Limb (tissue), 2 donors: ENCODE measurements at regions not wholly inside any gene's neighbourhood (a gene's known extent, or its start where the extent isn't known, plus 50 kb on each side); places are given as distances from the start of the nearest gene placed in this dataset.

Experiments used
- DNase-seq, 2 donors: peaks; one replicate each; pipeline ENCODE4 v3.0.0-alpha.2; 2016; ENCODE audit errors: extremely low spot score in 2 of 2

DNA sequence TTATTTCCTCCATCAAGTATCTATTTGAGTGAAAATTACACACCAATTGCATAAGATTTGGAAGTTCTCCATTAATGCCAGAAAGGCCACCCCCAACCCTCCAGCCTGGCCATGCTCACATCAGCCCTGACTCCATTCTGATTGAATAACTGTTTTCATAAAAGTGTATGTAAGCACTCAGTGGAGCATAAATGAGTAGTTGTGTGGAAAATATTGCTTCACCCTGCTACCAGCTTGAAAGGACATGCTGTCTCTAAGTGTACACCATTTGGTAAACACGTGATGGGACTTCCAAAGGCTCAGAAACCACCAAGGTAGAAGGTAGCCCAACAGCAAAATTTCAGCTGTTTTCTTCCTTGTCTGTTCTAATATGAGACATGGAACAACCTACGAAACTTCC lies 393.8 kb downstream of the ZNF385D start:
- DNase-seq: no peak

DNA sequence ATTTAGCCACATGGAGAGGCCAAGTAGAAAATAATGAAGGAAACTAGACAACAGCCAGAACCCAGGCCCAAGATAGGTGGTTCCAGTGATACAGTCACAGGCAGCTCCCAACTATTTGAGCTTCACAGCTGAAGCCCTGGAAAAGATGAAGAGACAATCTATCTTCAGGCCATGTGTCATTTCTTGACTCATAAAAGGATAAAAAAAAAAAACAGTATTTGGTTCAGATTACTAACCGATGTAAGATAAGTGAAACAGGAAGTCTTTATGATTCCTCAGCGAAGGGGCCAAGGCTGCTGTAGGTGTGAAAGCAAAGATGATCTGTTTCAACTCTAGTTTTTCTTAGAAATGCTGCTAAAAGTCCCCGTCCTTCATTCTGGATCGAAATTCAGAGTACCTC lies 394.6 kb downstream of the ZNF385D start:
- DNase-seq: no peak

DNA sequence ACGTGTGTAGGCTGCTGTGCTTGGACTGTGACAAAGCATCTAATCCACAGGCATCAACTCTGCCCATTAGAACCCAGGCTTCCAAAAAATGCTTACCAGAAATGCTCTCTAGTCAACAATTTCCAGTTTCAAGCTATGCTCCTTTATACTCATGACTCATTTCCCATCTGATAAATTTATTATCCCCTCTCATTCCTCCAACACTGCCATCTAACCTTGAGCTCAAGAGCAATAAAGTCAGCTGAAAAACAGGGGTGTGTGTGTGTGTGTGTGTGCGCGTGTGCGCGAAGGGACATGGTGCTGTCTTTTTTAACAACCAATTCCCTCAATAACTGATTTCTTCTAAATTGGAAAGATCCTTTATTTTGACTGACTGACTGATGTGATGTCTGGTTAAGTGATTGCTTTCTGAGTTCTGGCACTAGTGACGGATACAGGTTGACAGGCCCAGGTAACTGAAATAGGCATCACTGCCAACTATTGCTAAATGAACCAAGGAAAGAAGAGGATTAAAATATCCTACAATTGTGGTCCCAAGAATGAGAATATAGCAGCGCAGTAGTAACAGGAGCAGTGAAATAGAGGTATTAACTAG lies 405.5 kb downstream of the ZNF385D start:
- DNase-seq: no peak

DNA sequence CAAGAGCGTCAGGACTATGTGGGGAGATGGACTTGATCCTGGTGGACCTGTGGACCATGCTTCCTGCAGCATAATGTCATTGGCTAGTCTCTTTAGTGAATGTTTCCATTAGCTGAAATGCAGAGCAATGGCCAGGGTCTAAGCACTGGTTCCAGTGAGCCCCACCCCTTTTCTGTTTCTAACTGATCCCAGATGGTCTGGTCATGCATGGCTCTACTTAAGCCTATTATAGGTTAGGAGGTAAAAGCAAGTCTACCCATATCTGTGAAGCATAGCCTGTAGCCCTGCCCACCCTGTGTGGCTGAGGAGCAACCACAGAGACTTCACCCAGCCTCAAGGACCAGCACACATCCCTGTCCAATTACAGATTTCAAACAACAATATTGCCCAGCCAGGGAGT lies 419.2 kb downstream of the ZNF385D start:
- DNase-seq: no peak

DNA sequence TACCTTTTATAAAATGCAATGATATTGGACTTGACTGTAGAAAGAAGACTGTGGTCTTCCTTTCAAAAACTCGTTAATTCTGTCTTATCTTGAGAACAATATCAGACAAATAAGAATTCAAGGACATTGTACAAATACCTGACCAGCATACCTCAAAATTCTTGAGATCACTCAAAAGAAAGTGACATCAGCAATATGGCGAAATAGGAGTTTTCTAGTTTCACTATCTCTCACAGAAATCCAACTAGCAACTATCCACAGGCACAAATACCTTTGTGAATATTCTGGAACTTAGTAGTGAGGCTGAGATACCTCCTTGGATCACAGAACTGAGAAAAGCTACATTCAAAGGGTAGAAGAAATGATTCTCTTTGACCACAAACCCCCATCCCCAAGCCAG lies 419.7 kb downstream of the ZNF385D start:
- DNase-seq: no peak

DNA sequence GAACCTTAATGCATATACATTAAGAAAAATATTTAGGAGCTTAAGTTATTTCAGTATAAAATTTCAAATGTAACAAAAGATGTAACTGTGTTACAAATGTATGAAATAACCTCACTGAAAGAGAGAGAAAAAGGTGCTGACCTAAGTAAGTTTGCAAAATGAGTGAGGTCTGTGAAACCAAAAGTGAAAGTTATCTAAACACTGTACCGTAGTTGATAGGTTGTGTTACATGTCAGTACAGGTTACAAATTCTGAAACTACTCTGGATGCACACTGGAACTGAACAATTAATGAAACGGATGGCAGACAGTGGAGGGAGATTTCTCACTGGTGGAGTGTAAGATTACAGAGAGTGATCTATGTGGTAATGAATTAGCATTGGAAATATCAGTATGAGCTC lies 420.7 kb downstream of the ZNF385D start:
- no peak for DNase-seq

DNA sequence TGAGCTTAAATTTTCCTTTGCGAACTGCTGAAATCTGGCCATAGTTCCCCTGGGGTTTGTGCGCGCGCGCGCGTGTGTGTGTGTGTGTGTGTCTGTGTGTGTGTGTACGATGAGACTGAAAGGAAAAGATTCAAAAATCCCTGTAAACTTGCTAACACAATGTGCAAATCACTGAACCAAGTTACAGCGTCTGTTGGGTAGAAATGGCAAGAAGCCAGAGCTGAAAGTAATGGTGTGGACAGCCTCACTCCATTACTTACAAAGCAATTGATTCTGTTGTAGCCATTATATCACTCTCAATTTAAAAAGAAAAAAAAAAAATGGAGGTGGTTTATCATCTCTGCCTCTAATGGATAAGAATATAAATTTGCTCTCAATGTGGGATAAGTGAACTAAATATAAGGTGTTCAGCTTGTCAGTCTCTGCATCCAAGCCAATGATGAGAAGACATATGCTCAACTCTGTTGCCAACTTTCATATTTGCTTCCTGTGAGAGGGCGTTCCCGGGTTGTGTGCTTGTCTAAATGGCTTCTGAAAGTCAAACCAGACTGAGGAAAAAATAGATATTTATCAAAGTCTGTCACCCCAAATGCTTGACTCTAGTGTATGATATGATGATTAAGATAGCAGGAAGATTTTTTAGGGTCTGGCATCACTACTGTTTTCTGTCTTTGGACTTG lies 422.2 kb downstream of the ZNF385D start:
- DNase-seq: peak in 1 of 2 donors; percentile 63

DNA sequence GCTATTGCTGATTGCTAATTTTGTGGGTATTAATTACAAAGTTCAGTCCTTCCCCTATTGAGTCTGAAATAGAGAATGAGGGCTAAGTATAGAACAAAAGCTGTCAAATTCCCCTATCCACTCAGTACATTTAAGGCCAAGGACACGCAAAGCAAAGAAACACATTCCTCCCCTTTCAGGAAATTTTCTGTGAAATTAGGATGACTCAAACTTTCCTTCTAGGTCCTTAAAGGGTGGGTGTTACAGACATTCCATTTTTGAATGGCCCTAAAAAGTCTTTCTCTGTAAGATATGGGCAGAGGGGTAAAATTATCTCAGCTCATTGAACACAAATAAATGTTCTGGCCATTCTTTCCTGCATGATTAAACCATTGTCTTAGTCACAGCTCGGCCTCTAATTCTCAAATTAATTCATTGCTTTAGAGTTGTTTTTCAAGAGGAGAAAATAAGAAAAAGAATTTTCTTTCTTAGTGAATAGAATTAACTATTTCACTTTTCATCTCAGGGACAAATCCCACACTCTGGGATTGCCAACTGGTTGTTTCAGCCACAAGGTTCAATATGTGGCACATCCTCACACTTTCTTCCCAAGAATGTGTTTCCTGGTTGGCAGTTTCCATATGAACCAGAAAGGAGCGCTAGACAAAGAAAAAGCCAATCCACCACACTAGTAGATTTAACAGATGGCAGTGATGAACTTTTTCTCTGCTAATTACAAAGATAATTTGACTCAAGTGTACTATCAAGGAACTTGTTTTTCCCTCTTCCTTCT lies 424.1 kb downstream of the ZNF385D start:
- DNase-seq: no peak

DNA sequence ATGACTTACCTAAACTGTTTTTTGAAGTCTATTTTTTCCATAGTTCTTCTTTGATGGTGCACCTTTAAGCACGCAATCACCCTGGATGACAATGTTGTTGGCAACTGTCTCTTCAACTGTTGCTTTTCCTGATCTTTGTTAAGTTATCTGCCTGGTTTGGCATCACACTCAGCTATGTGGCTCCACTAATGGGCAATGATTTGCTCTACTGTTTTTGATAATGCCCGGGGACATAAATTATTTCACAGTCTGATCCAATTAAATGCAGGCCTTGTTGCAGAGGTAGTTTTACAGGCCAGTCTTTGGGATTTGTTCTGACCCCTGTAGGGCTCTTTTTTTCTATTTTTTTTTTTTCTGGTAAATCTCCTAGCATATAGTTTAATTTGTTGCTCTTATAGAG lies 436.3 kb downstream of the ZNF385D start:
- no peak for DNase-seq

DNA sequence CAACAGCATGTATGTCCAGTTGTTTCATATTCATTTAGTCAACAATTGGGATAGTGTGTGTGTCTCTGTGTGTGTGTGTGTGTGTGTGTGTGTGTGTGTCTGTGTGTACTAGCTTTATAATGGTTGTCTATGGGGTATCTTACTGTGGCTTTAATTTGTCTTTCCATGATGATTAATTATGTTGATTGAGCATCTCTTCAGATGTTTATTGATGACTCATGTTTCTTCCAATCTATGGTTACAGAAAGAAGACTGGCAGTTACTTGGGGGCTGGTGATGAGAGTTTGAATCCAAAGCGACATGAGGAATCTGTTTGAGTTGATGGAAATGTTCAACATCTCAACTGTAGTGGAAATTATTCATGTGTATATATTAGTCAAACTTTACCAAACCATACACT lies 440.1 kb downstream of the ZNF385D start:
- DNase-seq: no peak

DNA sequence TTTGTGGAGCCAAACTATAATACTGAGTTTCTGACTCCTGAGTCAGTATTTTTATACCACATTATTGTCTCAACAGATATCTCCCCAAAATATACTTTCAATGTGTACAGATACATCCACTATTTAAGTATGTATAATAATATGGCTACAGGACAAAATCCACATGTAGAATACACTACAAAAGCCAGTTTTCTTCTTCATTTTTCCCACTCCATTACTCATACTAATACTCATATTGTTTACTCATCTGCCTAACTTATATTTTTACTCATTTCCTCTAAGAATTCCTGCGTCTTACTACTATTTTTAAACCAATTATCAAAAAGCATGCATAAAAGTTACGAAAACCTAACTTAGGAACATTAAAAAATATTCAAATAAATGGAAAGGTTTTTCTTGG lies 440.8 kb downstream of the ZNF385D start:
- no peak for DNase-seq

DNA sequence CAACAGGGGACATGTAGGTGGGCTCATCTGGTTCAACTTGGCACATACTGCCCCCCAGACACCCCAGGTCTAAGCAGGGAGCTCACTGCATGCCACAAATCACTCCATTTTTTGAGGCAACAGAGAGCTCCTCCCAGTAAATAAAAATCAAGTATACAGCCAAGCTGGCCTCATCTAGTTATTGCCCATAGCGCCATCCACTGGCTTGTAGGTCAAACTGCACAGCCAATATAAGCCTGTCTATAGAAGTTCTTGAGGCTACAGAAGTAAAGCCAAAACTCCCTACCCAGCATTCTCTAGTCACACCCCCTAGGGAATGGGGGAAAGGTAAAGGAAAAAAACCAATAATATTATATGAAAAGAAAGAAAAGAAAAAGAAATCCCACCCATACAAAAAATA lies 453.7 kb downstream of the ZNF385D start:
- DNase-seq: no peak

DNA sequence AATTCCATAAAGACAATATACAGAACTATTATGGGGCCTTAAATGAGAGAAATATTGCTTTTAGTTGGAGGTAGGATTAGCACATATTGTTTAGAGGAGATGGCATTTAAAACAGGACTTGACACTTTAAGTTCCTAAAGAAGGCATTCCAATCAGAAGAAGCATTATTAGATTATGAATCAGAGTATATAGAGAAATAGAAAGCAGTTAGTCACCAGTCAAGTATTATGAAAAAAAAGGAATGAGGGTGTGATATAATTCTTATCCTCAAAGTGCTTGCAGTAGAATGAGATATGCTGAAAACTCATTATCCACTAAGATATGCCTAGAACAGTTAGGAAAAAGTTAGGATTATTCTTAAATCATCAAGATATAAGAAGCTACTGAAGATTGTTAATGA lies 456.2 kb downstream of the ZNF385D start:
- no peak for DNase-seq

DNA sequence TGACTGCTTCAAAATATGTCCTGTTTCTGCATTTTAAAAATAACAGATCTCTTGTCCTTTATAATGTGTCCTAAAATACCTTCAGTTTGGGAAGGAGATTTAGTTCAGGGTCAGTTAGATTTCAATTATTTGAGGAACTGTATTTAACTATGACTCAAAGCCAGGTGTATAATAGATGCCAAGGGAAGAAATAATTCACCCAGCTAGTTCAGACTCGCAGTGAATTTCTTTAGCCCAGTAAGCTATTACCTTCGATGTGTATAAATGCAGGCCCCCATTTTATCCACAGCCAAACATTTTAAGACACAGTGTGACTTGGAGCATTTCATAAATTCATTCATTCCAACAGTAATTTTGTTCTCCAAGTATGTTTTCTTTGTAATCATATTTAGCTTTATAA lies 458.0 kb downstream of the ZNF385D start:
- no peak for DNase-seq

DNA sequence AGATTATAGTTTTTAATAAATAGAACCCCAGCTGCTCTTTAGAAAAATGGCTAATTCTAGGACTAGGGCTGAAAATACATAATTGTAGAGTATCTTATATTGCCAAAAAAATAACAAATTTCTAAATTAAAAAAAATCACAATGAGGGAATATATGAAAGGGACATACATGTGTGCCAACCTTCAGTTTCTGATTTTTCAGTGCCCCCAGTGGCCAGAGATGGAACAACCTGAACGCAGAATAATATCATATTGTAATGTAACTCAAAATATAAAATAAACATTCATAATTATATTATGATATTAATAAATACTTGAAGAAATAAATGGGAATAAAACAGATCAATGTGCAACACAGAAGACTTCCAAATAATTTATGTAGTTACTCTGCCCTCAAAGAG lies 460.5 kb downstream of the ZNF385D start:
- no peak for DNase-seq

DNA sequence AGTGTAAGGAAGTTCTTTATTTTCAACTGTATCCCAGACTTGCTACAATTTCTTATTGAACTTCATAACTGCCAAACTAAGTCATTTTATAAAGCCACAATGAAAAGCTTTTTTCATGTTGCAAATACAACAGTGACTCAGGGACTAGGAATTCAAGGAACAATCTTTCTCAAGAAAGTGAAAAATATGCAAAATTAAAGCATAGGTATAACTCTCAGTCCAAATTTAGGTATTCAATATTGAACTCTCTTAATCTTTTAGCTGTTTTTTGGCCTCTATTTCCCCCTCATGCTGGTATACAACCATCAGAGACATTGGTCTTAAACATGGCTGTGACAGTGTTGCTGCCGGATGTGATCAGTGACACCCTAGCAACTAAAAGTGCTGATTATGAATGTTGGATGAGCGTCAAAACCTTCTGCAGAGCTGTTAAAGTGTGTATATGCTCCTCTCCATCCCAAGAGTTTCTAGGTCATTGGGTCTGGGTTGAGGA lies 476.9 kb downstream of the ZNF385D start:
- peak in 1 of 2 donors; percentile 28 for DNase-seq

DNA sequence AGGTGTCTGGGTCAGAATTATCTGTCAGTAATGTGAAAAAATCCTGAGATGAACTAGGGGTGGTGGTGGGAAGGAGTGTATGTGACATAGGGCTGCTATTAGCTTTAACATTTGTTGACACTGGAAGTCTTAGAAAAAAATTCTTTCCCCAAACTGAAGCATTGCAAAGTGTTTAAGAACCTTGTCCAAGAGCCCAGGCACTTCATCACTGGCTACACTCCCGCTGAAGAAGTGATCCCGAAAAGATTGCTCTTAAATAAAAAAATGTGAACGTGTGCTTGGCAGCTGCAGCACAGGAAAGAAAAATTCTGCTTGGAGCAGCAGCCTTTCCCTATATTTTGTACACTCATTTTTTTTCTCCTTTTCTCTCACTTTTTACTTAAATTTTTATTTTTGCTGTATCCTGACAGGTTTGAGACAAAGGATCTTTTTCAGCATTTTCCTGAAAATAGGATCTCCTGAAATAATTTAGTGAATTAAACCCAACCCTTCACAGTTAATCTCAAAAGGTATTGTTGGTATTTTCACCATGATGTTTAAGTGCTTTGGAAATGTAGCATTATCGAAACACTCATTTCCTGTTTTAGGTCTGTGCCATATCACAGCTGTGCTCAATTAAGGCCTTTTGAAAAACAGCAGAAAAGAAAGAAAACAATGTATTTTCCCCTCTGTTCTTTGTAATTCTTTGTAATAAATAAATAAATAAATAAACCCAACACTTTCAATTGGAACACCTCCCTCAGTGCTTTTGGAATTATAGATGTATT lies 477.6 kb downstream of the ZNF385D start:
- DNase-seq: peak; percentile 41 to 79

DNA sequence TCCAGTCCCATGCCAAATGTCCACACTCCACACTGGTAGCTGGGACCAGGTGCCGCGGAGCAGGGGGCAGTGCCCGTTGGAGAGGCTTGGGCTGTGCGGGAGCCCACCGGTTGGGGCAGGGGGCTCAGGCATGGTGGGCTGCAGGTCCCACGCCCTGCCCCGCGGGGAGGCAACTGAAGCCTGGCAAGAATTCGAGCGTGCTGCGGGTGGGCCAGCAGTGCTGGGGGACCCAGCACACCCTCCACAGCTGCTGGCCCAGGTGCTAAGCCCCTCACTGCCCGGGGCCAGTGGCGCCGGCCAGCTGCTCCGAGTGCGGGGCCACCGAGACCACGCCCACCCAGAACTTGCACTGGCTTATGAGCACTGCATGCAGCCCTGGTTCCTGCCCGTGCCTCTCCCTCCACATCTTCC lies 479.4 kb downstream of the ZNF385D start:
- DNase-seq: no peak

DNA sequence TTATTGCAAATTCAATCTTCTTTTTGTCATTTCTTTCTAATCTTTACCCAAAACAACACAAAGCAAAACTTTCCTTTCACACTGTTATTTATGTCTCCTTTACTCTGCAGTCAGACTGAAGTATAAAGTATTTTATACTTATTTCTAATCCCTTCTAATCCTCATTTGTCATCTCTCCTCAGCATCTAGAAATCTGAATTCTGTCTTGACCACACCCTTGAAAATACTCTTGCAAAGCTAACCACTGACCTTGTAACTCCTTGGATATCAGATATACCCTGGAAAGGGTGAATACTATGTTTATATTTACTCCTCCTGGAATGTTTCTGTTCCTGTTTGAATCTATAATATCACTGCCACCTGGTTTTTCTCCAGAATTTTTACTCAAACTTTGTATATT lies 481.1 kb downstream of the ZNF385D start:
- DNase-seq: no peak

DNA sequence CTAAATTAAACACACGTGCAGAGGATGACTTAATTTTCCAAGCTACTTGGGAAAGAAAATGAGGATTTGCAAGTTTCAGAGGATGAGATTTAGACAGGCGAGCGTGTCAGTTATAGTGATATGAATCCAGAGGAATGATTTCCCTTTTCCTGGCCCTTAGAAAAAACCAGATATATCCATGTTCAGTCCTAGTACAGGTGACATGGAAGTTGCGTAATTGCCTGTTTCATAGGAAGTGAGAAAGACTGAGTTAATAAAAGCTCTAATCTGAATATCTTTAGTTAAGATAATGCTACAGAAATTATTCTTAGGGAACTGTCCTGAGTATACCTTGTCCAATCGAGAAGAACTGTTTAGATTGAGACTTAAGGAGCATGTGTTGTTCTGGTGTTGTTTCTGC lies 490.5 kb downstream of the ZNF385D start:
- DNase-seq: no peak

DNA sequence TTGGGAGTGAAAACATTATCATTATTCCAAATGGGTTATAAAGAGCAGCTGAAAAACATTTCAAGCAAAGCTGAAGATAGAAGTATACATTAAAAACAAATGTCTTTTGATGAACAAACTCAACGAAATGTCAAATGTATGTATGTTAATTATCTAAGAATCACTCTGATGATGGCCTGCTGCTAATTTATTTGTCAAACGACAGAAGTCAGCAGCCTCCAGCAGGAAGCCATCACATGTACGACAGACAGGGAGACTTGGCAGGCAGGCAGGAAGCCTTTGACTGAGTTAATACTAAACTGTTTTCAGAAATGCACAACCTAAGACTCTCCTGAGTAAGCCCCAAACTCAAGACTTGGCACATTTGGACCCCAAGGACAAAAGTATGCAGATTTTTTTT lies 491.1 kb downstream of the ZNF385D start:
- DNase-seq: no peak

DNA sequence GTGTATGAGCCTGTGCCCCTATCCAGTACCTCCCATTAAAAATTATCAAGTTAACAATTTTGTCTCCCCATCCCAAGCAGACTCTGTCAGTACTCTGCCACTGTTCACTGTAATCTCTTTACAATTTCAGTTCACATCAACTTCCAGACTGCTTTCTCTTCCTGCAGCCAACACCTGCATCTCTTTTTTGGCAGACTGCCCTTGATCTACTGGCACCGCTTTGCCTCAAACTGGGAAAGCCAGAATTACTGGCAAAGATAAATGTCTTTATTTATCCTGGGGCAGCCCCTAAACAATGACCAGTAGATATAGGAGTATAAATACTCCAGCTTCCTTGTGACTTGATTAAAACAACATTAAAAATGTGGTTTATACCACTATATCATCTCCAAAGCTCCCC lies 494.1 kb downstream of the ZNF385D start:
- peak in 1 of 2 donors; percentile 15 for DNase-seq
